MCF 10A (cell line): ENCODE measurements at regions not wholly inside any gene's neighbourhood (a gene's known extent, or its start where the extent isn't known, plus 50 kb on each side); places are given as distances from the start of the nearest gene placed in this dataset.

Experiments used
- BruUV-seq: library from RNA; stranded (reverse); fragments of 400-500 nt; replicated peaks from 2 replicates; lab custom pipeline; 2021; lab: Mats Ljungman, UMichigan
- CTCF ChIA-PET: fragments of 300-600 bp; sonication (Branson Sonifier 250); formaldehyde crosslinking; extraction: SDS; loops from one replicate; lab custom pipeline; 2021; ENCODE audit warnings: antibody characterized with exemption, inconsistent platforms; lab: Yijun Ruan, JAX
- POLR2A ChIA-PET: fragments of 300-600, 350-650 bp; sonication (Branson Sonifier 250); formaldehyde crosslinking; extraction: SDS; loops from one replicate; lab custom pipeline; 2020; ENCODE audit warnings: antibody characterized with exemption, inconsistent platforms; lab: Yijun Ruan, JAX
- DNase-seq: peaks from one replicate; pipeline ENCODE4 v3.0.0-alpha.2; 2018; ENCODE audit not compliant: unreplicated experiment
- H3K27ac Mint-ChIP-seq: one replicate; pipeline ENCODE4 v1.8.0; 2022; ENCODE audit warnings: mild to moderate bottlenecking, low read depth, mixed read lengths; ENCODE audit not compliant: unreplicated experiment
- H3K27me3 Mint-ChIP-seq: one replicate; pipeline ENCODE4 v1.8.0; 2022; ENCODE audit warnings: mixed read lengths; ENCODE audit not compliant: insufficient read depth, unreplicated experiment
- H3K36me3 Mint-ChIP-seq: one replicate; pipeline ENCODE4 v1.8.0; 2022; ENCODE audit warnings: mild to moderate bottlenecking, moderate library complexity, mixed read lengths; ENCODE audit not compliant: insufficient read depth, unreplicated experiment
- H3K4me1 Mint-ChIP-seq: one replicate; pipeline ENCODE4 v1.8.0; 2022; ENCODE audit warnings: mixed read lengths; ENCODE audit not compliant: insufficient read depth, unreplicated experiment
- H3K4me3 Mint-ChIP-seq: one replicate; pipeline ENCODE4 v1.8.0; 2022; ENCODE audit warnings: mild to moderate bottlenecking, moderate library complexity, mixed read lengths; ENCODE audit not compliant: unreplicated experiment
- H3K9me3 Mint-ChIP-seq: one replicate; pipeline ENCODE4 v1.8.0; 2022; ENCODE audit warnings: mixed read lengths; ENCODE audit not compliant: unreplicated experiment
- intact Hi-C: fragments of 100-400 bp; cut with micrococcal nuclease; formaldehyde crosslinking; loops from 2 replicates; pipeline ENCODE4 v1.14.1; 2022
- TF ChIP-seq, protein P1 (sequence below): fragments of 200-600 bp; IDR thresholded peaks from one replicate; pipeline ENCODE4 v1.8.0; 2022; ENCODE audit warnings: antibody characterized with exemption, mild to moderate bottlenecking; ENCODE audit not compliant: unreplicated experiment

DNA sequence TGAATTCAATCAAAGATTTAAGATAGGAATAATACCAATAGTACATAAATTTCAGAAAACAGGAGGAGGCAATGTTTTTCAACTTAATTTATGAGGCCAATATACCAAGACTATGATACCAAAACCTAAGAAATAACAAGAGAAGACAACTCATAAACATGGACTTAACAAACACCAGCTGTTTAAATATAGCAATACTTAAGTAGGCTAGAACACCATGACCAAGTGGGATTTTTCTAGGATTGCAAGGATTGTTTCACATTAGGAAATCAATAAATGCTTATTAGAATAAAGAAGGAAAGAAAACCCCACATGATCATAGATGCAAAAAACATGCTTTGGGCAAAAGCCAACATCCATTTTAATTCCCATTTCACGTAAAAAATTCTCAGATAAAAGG lies 355.1 kb downstream of the EPM2A start:
- no TSS peak for BruUV-seq
- Mint-ChIP-seq H3K4me1 (no peaks in the 10 kb centered on the region), H3K27me3 (no peaks in the 10 kb centered on the region), H3K27ac (no peak overlapping the region), H3K4me3 (no peak overlapping the region), H3K36me3 (no peaks in the 10 kb centered on the region), H3K9me3 (peaks cover 8% of the 10 kb centered on the region)
- intact Hi-C loops: no loop called here
- CTCF ChIA-PET: no interaction called here
- POLR2A ChIA-PET: no interaction called here
- TF ChIP-seq, protein P1, sequence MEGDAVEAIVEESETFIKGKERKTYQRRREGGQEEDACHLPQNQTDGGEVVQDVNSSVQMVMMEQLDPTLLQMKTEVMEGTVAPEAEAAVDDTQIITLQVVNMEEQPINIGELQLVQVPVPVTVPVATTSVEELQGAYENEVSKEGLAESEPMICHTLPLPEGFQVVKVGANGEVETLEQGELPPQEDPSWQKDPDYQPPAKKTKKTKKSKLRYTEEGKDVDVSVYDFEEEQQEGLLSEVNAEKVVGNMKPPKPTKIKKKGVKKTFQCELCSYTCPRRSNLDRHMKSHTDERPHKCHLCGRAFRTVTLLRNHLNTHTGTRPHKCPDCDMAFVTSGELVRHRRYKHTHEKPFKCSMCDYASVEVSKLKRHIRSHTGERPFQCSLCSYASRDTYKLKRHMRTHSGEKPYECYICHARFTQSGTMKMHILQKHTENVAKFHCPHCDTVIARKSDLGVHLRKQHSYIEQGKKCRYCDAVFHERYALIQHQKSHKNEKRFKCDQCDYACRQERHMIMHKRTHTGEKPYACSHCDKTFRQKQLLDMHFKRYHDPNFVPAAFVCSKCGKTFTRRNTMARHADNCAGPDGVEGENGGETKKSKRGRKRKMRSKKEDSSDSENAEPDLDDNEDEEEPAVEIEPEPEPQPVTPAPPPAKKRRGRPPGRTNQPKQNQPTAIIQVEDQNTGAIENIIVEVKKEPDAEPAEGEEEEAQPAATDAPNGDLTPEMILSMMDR: no peak
- no peak for DNase-seq

DNA sequence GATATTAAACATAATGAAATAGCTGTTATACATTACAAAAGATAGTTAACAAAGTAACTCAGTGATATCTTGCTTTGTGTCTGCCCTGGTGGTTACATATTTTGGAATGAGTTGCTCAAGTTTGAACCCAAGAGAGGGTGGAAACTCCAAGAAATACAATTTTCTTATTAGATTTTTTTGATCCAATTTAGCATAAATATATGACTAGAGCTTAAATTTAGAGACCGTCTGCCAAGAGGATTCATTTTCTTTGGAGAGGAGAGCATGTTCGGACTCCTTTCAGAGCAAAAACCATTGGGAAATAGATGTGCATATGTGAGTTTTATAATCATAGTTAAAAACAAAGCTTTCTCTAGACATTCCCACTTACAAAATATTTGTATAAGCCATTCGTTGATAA lies 353.4 kb downstream of the EPM2A start:
- Mint-ChIP-seq H3K27me3 (no peaks in the 10 kb centered on the region), H3K27ac (no peak overlapping the region), H3K9me3 (peaks cover 8% of the 10 kb centered on the region), H3K36me3 (no peaks in the 10 kb centered on the region), H3K4me1 (no peaks in the 10 kb centered on the region), H3K4me3 (no peak overlapping the region)
- POLR2A ChIA-PET: no interaction called here
- TF ChIP-seq, protein P1: no peak
- intact Hi-C loops: no loop called here
- CTCF ChIA-PET: no interaction called here
- no peak for DNase-seq
- no TSS peak for BruUV-seq

DNA sequence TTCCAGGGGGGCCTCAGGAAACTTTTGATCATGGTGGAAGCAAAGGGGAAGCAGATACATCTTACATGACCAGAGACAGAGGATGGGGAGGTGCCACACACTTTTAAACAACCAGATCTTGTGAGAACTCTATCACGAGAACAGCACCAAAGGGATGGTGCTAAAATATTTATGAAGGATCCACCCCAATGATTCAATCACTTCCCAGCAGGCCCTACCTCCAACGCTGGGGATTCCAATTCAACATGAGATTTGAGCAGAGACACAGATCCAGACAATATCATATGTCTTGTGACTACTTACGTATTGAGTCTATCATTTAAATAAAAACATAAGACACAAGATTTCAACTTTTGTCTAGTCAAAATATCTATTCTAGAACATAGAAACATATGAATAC lies 351.9 kb downstream of the EPM2A start:
- ChIA-PET CTCF (interaction anchor here (0.6 to 1.3 kb wide), 2 partner anchors 184 to 250 kb away, joined by 3 to 4 read pairs; no protein-coding TSS in a partner anchor), POLR2A (interaction anchor here (0.6 kb wide), 1 partner anchor 10 kb away, joined by 3 read pairs; no protein-coding TSS in a partner anchor)
- no TSS peak for BruUV-seq
- no peak overlapping the region for H3K27ac Mint-ChIP-seq
- no peak overlapping the region for H3K4me3 Mint-ChIP-seq
- no peaks in the 10 kb centered on the region for H3K27me3 Mint-ChIP-seq
- TF ChIP-seq, protein P1: no peak
- intact Hi-C loops: no loop called here
- no peak for DNase-seq
- H3K4me1 Mint-ChIP-seq: no peaks in the 10 kb centered on the region
- H3K36me3 Mint-ChIP-seq: no peaks in the 10 kb centered on the region
- H3K9me3 Mint-ChIP-seq: no peaks in the 10 kb centered on the region

DNA sequence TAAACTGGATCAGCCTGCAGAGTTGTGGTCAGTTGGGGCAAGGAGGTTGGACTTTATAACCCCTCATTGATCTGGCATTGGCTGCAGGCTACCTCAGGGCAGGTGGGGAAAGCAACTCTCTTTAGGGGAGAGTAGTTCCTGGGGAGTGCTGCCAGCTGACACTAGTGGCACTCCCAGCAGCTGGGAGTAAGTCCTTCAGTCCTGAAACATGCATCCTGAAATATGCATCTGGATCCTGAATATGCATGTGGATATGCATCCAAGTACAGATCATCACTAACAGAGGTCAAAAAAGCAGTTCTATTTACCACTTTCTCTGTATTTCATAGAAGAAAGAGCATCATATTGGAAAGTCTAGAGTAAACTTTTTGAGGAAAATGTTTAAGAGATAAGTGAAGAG lies 350.8 kb downstream of the EPM2A start:
- H3K36me3 Mint-ChIP-seq: no peaks in the 10 kb centered on the region
- CTCF ChIA-PET: interaction anchor here (0.7 kb wide), 1 partner anchor 276 kb away, joined by 4 read pairs; no protein-coding TSS in a partner anchor

More for the DNA sequence above, 350.8 kb downstream of the EPM2A start:
- BruUV-seq: no TSS peak
- Mint-ChIP-seq H3K27me3 (no peaks in the 10 kb centered on the region), H3K27ac (no peak overlapping the region), H3K4me3 (no peak overlapping the region), H3K4me1 (no peaks in the 10 kb centered on the region), H3K9me3 (no peaks in the 10 kb centered on the region)
- intact Hi-C loops: no loop called here
- TF ChIP-seq, protein P1: no peak
- no peak for DNase-seq
- POLR2A ChIA-PET: no interaction called here
